Natural killer cell (primary cell): ENCODE measurements at regions not wholly inside any gene's neighbourhood (a gene's known extent, or its start where the extent isn't known, plus 50 kb on each side); places are given as distances from the start of the nearest gene placed in this dataset.

Experiments used
- ATAC-seq, 3 donors: fragments of 150-1000 bp in 2 of 3; fragments of 200-7000 bp in 1 of 3; cut with Tn5 transposase; 1 replicate in 1 of 3; 2 replicates in 2 of 3; pipeline ENCODE4 v1.10.0; 2021; ENCODE audit warnings: mild to moderate bottlenecking in 2 of 3, moderate library complexity in 2 of 3
- DNase-seq, 2 donors: peaks; one replicate each; pipeline versions ENCODE4 v3.0.0 to v3.0.0-alpha.2; 2013 to 2021; ENCODE audit warnings: mixed read lengths in 1 of 2
- H3K27ac ChIP-seq: one replicate; pipeline ENCODE4 v1.5.1; 2013; ENCODE audit warnings: mild to moderate bottlenecking, low read length
- H3K27me3 ChIP-seq: one replicate; pipeline ENCODE4 v1.6.1; 2013; ENCODE audit warnings: low read length; ENCODE audit not compliant: control insufficient read depth, insufficient read depth
- H3K36me3 ChIP-seq: one replicate; pipeline ENCODE4 v1.6.1; 2013; ENCODE audit warnings: low read length; ENCODE audit not compliant: control insufficient read depth, insufficient read depth
- H3K4me1 ChIP-seq: one replicate; pipeline ENCODE4 v1.6.1; 2013; ENCODE audit warnings: low read length; ENCODE audit not compliant: control insufficient read depth, insufficient read depth
- H3K4me3 ChIP-seq: one replicate; pipeline ENCODE4 v1.5.1; 2013; ENCODE audit warnings: low read length
- H3K9me3 ChIP-seq: one replicate; pipeline ENCODE4 v1.6.1; 2013; ENCODE audit warnings: low read length; ENCODE audit not compliant: control insufficient read depth, insufficient read depth
- H3K27ac Mint-ChIP-seq, 2 donors: one replicate each; pipeline ENCODE4 v1.8.0; 2022; ENCODE audit warnings: mild to moderate bottlenecking in 2 of 2, mixed read lengths in 2 of 2, moderate library complexity in 1 of 2
- H3K27me3 Mint-ChIP-seq, 2 donors: one replicate each; pipeline ENCODE4 v1.8.0; 2022; ENCODE audit warnings: low read depth in 2 of 2, mixed read lengths in 2 of 2
- H3K36me3 Mint-ChIP-seq: one replicate; pipeline ENCODE4 v1.8.0; 2022; ENCODE audit warnings: mixed read lengths
- H3K4me1 Mint-ChIP-seq, 2 donors: one replicate each; pipeline ENCODE4 v1.8.0; 2022; ENCODE audit warnings: mixed read lengths in 2 of 2
- H3K4me3 Mint-ChIP-seq: one replicate; pipeline ENCODE4 v1.8.0; 2022; ENCODE audit warnings: mild to moderate bottlenecking, moderate library complexity, mixed read lengths
- H3K9me3 Mint-ChIP-seq, 2 donors: one replicate each; pipeline ENCODE4 v1.8.0; 2022; ENCODE audit warnings: mixed read lengths in 2 of 2
- CTCF ChIP-seq: fragments of 200-600 bp; IDR thresholded peaks from one replicate; pipeline ENCODE4 v1.8.0; 2022; ENCODE audit warnings: antibody characterized with exemption
- WGBS: methylation state at CpG from one replicate; pipeline ENCODE4 v1.1.7; 2013; ENCODE audit warnings: missing lambda C conversion rate; ENCODE audit not compliant: insufficient coverage; 5-methylcytosine and 5-hydroxymethylcytosine counted together
- intact Hi-C: fragments of 100-400 bp; cut with micrococcal nuclease; formaldehyde crosslinking; loops from one replicate; pipeline ENCODE4 v1.14.2; 2022

GRCh38 chr20:48092596-48093280 lies 307.5 kb upstream of the SULF2 start:
- no peak for TF ChIP-seq CTCF
- H3K4me1 ChIP-seq = no peaks in the 10 kb centered on the region
- WGBS = 85% methylated on average over 12 of the region's 12 CpGs
- no peaks in the 10 kb centered on the region for H3K27me3 ChIP-seq
- Mint-ChIP-seq H3K4me1 (no peaks in the 10 kb centered on the region), H3K4me3 (no peak overlapping the region), H3K27ac (no peak overlapping the region), H3K36me3 (no peaks in the 10 kb centered on the region), H3K27me3 (peaks cover 14 to 17% of the 10 kb centered on the region in 2 donors), H3K9me3 (no peaks in the 10 kb centered on the region)
- DNase-seq (no peak), ATAC-seq (peak in 1 of 3 donors; percentile 22)
- no peak overlapping the region for H3K4me3 ChIP-seq
- no peak overlapping the region for H3K27ac ChIP-seq
- intact Hi-C loops = no loop called here
- no peaks in the 10 kb centered on the region for H3K36me3 ChIP-seq
- no peaks in the 10 kb centered on the region for H3K9me3 ChIP-seq

GRCh38 chr20:48090784-48091183 lies 305.5 kb upstream of the SULF2 start:
- no peak overlapping the region for H3K4me3 ChIP-seq
- no peak for ATAC-seq
- no peak for TF ChIP-seq CTCF
- Mint-ChIP-seq H3K36me3 (no peaks in the 10 kb centered on the region), H3K27me3 (peaks cover 20 to 23% of the 10 kb centered on the region in 2 donors), H3K4me1 (no peaks in the 10 kb centered on the region), H3K9me3 (no peaks in the 10 kb centered on the region), H3K4me3 (no peak overlapping the region), H3K27ac (no peak overlapping the region)
- intact Hi-C loops = no loop called here
- H3K36me3 ChIP-seq = no peaks in the 10 kb centered on the region
- no peaks in the 10 kb centered on the region for H3K27me3 ChIP-seq
- no peaks in the 10 kb centered on the region for H3K9me3 ChIP-seq
- no peaks in the 10 kb centered on the region for H3K4me1 ChIP-seq
- 77% methylated on average over 7 of the region's 7 CpGs for WGBS
- H3K27ac ChIP-seq = no peak overlapping the region
- DNase-seq = no peak

GRCh38 chr20:48090314-48090713 lies 305.0 kb upstream of the SULF2 start:
- Mint-ChIP-seq H3K27me3 (peaks cover 20 to 26% of the 10 kb centered on the region in 2 donors), H3K9me3 (no peaks in the 10 kb centered on the region), H3K36me3 (no peaks in the 10 kb centered on the region), H3K4me1 (no peaks in the 10 kb centered on the region), H3K27ac (no peak overlapping the region), H3K4me3 (no peak overlapping the region)
- Histone ChIP-seq H3K27ac (no peak overlapping the region), H3K4me1 (no peaks in the 10 kb centered on the region), H3K36me3 (no peaks in the 10 kb centered on the region), H3K9me3 (no peaks in the 10 kb centered on the region), H3K27me3 (no peaks in the 10 kb centered on the region), H3K4me3 (no peak overlapping the region)
- DNase-seq = no peak
- intact Hi-C loops = no loop called here
- no peak for TF ChIP-seq CTCF
- ATAC-seq = no peak
- 86% methylated on average over 2 of the region's 2 CpGs for WGBS

- Mint-ChIP-seq H3K27ac (no peak overlapping the region), H3K4me1 (no peaks in the 10 kb centered on the region), H3K36me3 (no peaks in the 10 kb centered on the region), H3K9me3 (no peaks in the 10 kb centered on the region), H3K27me3 (peaks cover 13 to 42% of the 10 kb centered on the region in 2 donors), H3K4me3 (no peak overlapping the region)
- no peak for ATAC-seq
- no peak for DNase-seq
- WGBS = 68% methylated on average over 2 of the region's 2 CpGs
- H3K27ac ChIP-seq = no peak overlapping the region
- no peaks in the 10 kb centered on the region for H3K9me3 ChIP-seq
- H3K27me3 ChIP-seq = no peaks in the 10 kb centered on the region
- TF ChIP-seq CTCF = no peak
- no peak overlapping the region for H3K4me3 ChIP-seq
- intact Hi-C loops = no loop called here
- H3K4me1 ChIP-seq = no peaks in the 10 kb centered on the region
- H3K36me3 ChIP-seq = no peaks in the 10 kb centered on the region
Observed at GRCh38 chr20:48080583-48080982, 295.3 kb upstream of the SULF2 start.
